ENCODE measurements at regions not wholly inside any gene's neighbourhood (a gene's known extent, or its start where the extent isn't known, plus 50 kb on each side); places are given as distances from the start of the nearest gene placed in this dataset.

- TF ChIP-seq ETS1 (IDR thresholded peaks at IDR 0.05): no peak
- no peak for TF ChIP-seq STAT1 (IDR thresholded peaks at IDR 0.05; ENCODE audit: unreplicated experiment)
- TF ChIP-seq REST (IDR thresholded peaks at IDR 0.05; ENCODE audit: unreplicated experiment): no peak
- TF ChIP-seq ZNF114 (CRISPR knock-in tag; IDR thresholded peaks at IDR 0.05): no peak
- no peak for TF ChIP-seq JUNB (IDR thresholded peaks at IDR 0.05; ENCODE audit: unreplicated experiment)
- TF ChIP-seq EZH2phosphoT487 (IDR thresholded peaks at IDR 0.05; ENCODE audit: unreplicated experiment): no peak
- no peak for TF ChIP-seq NANOG (IDR thresholded peaks at IDR 0.05; ENCODE audit: borderline replicate concordance)
- no peak for TF ChIP-seq ZNF331 (CRISPR knock-in tag; IDR thresholded peaks at IDR 0.05; ENCODE audit: low read depth)
- no peak for TF ChIP-seq EZH2 (IDR thresholded peaks at IDR 0.05; ENCODE audit: low read depth, unreplicated experiment)
- TF ChIP-seq, protein P1, sequence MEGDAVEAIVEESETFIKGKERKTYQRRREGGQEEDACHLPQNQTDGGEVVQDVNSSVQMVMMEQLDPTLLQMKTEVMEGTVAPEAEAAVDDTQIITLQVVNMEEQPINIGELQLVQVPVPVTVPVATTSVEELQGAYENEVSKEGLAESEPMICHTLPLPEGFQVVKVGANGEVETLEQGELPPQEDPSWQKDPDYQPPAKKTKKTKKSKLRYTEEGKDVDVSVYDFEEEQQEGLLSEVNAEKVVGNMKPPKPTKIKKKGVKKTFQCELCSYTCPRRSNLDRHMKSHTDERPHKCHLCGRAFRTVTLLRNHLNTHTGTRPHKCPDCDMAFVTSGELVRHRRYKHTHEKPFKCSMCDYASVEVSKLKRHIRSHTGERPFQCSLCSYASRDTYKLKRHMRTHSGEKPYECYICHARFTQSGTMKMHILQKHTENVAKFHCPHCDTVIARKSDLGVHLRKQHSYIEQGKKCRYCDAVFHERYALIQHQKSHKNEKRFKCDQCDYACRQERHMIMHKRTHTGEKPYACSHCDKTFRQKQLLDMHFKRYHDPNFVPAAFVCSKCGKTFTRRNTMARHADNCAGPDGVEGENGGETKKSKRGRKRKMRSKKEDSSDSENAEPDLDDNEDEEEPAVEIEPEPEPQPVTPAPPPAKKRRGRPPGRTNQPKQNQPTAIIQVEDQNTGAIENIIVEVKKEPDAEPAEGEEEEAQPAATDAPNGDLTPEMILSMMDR (conservative IDR thresholded peaks at IDR 0.05; ENCODE audit: low read depth in 2 of 2): no peak
- TF ChIP-seq POLR2AphosphoS5 (IDR thresholded peaks at IDR 0.05; ENCODE audit: low read depth): no peak
These were observed 71.0 kb upstream of the CYP1B1 start (continued) for GRCh38 chr2:38146907-38147307.

DNA sequence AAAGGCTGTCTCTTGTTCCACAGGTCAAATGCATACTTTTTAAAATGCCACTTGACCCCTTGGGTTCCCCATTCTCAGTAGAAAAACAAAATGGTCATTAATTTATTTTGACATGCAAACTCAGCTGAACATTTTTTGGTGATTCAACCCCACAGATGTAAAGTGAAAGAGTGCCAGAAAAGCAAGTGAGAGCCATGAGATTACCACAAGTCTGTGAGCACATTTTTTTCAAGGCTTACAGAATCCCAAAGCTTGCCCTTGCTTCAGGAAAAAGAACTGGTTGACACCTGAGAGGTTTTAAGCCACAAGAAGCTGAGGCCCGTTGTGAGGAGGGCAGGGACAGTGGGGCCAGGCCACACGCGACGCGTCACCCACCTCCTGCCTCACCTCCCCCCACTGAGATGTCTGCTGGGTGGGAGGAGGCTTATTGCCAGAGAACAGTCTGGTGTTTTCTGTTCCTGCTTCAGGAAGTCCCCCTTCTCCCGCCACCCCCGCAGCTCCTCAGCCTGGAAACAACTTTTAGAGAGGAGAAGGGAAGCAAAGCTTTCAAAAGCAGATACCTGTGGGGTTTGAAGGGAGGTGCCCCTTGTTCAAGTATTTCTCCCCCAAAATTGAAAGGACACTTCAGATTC lies 70.4 kb upstream of the CYP1B1 start:
- Mint-ChIP-seq H3K27ac (no peak overlapping the region; the same call in 1 of the 2 replicates), H3K27me3 (ENCODE audit: insufficient read depth, low read depth, poor library complexity) (peaks cover 2% of the 10 kb centered on the region), H3K36me3 (ENCODE audit: low read depth) (no peaks in the 10 kb centered on the region; the same call in 1 of the 3 replicates), H3K4me1 (peaks cover 7% of the 10 kb centered on the region), H3K9me3 (peaks cover 8% of the 10 kb centered on the region; the same call in 2 of the 3 replicates), H3K4me3 (no peak overlapping the region)
- peak; percentile 41; the same call in 2 of the 3 replicates for ATAC-seq
- Histone ChIP-seq H3K4me1 (ENCODE audit: insufficient read depth) (peaks cover 12% of the 10 kb centered on the region), H3K4me2 (no peak overlapping the region), H3K27me3 (ENCODE audit: insufficient read depth) (no peaks in the 10 kb centered on the region), H3K9me2 (ENCODE audit: insufficient read depth) (peaks cover 10% of the 10 kb centered on the region; the same call in 1 of the 2 replicates), H3F3A (replicated peaks; ENCODE audit: low read depth) (no peaks in the 10 kb centered on the region), H3K79me2 (replicated peaks; ENCODE audit: insufficient read depth) (no peaks in the 10 kb centered on the region), H2AFZ (peak overlapping the region; percentile 95), H3K4me3 (no peak overlapping the region), H3K36me3 (ENCODE audit: insufficient read depth) (no peaks in the 10 kb centered on the region), H3K27ac (ENCODE audit: low read depth) (no peak overlapping the region), H4K20me1 (replicated peaks; ENCODE audit: insufficient read depth) (no peaks in the 10 kb centered on the region)
- TF ChIP-seq ZNF331 (CRISPR knock-in tag; IDR thresholded peaks at IDR 0.05; ENCODE audit: low read depth): no peak
- no peak for TF ChIP-seq JUNB (IDR thresholded peaks at IDR 0.05; ENCODE audit: unreplicated experiment)
- TF ChIP-seq, protein P1 (conservative IDR thresholded peaks at IDR 0.05; ENCODE audit: low read depth in 2 of 2): no peak
- DNase-seq (ENCODE audit: low spot score): no peak

All from GM23338 (cell line).